ENCODE measurements at regions not wholly inside any gene's neighbourhood (a gene's known extent, or its start where the extent isn't known, plus 50 kb on each side); places are given as distances from the start of the nearest gene placed in this dataset.
"Not testable (repeated sequence)": the region's sequence is repeated elsewhere in the genome, so short reads cannot be mapped to it uniquely, and the experiment has no call there.

GRCh38 chr13:21228738-21229137 lies 52.3 kb downstream of the MRPL57 start:
- DNase-seq (ENCODE audit: low spot score): no peak

- DNase-seq (ENCODE audit: low spot score): no peak
Observed at GRCh38 chr13:21229241-21230024, 53.0 kb downstream of the MRPL57 start.

GRCh38 chr13:21230516-21230915 lies 54.1 kb downstream of the MRPL57 start:
- no peak for DNase-seq (ENCODE audit: low spot score)

DNA sequence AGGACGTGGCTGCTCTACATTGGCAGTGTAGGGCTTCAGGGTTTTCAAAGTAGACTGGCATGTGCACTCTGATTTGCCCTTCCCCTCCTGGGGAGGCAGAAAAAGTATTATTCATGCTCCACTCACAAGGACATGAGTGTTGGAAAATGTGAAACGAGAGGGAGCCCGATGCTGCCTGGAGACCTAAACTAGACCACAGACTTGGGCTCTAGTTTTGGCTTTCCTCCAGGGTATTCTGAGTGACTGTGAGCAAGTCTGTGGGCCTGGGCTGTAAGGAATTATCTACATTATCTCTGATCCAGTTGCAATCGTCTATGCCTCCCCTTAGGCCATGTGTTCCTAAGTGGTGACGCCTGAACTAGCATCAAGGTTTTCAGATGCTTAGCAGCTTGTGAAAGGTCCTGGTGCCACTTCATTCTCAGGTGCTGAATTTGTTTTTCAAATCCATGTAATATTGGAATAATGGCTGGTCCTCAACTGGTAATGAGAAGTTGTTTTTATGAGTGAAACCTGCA lies 55.0 kb downstream of the MRPL57 start:
- no peak for DNase-seq (ENCODE audit: low spot score)

- DNase-seq (ENCODE audit: low spot score): no peak
Observed at GRCh38 chr13:21232196-21232595, 55.7 kb downstream of the MRPL57 start.

GRCh38 chr13:21232599-21232998 lies 56.1 kb downstream of the MRPL57 start:
- no peak for DNase-seq (ENCODE audit: low spot score)

DNA sequence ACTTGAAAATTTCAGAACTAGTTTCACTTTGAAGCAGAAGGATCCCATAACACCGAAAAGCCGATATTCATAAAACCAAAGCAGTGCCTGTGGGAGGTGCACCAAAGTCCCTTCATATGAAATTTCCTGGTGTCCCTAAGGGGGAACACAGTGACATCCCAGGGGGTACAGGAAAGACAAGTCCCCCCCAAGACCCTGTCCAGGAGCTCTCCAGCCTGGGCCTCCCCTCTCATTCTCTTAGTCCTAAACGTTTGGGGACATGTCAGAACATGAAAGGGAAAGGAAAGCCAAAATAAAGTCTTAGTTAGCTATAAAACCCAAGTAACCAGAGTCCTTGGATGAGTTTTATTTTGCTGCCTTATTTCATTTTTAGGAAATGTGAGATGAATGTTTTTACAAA lies 56.6 kb downstream of the MRPL57 start:
- DNase-seq (ENCODE audit: low spot score): no peak

DNA sequence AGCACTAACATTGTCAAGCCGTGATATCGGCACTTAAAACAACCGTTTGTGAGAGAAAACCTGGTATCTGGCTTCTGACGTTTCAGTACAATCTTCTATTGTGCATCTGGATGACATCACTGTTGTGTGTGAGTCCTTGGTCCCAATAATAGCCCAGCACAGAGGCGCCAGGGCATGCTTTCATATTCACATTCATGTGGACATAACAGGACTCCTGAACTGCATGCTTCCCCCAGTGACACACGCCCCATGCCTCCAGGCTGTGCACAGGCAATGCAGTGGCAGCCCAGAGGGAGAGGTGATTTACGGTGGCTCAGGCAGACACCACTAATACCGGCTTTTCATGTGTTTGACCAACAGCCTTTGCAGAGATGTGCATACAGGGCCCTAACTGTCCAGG lies 58.1 kb downstream of the MRPL57 start:
- peak; percentile 23 for DNase-seq (ENCODE audit: low spot score)

DNA sequence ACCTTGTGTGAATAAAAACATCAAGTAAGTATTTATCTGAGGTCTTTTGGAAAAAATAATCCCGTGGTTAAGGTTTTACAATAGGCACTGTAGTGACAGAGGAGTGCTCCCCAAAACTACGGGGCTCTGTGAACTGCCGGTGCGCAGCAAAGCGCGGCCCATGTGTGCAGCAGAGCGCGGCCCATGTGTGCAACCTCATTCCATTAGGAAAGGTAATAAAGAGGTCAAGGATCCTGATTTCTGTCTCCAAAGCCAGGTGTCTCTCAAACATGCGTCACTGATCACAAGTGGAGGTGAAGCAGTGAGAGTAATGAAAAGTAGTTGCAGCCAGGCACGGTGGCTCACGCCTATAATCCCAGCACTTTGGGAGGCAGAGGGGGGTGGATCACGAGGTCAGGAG lies 58.7 kb downstream of the MRPL57 start:
- DNase-seq (ENCODE audit: low spot score): no peak

DNA sequence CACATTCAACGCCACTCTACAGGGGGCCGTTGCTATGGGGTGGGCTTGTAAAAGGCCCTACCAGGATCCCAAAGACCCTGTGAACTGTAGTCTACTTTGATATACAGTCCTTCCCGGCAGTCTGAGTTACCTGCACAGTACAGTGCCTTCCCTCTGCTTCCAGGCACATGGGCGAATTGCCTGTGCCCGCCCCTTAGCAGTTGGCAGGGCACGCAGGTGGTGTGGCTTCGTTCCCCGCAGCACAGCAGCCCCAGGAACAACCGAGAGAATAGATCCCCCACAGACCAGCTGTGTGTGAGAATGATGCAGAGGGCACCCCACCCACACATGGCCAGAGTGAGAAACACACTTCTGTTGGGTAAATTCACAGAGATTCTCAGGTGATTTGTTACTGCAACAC lies 60.6 kb downstream of the MRPL57 start:
- no peak for DNase-seq (ENCODE audit: low spot score)

- DNase-seq (ENCODE audit: low spot score): no peak
Observed at GRCh38 chr13:21238267-21238666, 61.8 kb downstream of the MRPL57 start.

DNA sequence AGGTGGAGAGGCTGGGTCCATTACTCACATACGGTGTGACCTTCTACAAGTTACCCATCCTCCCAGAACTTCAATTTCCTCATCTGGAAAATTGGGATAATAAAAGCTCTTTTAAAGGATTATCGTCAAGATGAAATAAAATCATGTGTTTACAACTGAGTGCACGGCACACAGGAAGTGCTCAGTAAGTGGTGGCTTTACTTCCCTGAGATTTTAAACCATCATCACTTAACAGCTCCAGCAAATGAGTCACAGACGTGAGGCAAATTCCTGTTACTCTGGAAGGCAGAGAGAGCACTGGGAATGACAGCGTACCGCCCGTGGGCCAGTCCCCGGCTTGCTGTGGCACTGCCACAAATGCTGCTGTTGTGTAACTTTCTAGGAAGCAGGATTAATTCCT lies 64.1 kb downstream of the MRPL57 start:
- DNase-seq (ENCODE audit: low spot score): no peak

DNA sequence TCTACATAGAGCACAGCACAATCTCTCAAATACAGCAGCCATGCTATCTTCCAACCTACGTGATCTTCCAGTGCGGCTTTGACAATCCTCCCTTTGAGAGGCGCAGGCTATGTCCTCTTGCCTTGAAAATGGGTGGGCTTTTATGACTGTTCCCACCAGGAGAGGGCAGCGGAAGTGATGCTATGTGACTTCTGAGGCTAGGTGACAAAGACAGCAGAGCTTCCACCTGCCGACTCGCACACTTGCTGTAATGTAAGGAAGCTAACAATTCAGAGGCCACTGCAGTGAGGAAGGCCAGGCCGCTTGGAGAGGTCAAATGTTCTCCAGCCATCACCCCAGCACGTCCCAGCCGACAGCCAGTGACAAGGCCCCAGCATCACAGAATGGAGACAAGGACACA lies 65.8 kb downstream of the MRPL57 start:
- DNase-seq (ENCODE audit: low spot score): peak; percentile 10

GRCh38 chr13:21243045-21243897 lies 66.8 kb downstream of the MRPL57 start:
- peak; percentile 47 for DNase-seq (ENCODE audit: low spot score)

DNA sequence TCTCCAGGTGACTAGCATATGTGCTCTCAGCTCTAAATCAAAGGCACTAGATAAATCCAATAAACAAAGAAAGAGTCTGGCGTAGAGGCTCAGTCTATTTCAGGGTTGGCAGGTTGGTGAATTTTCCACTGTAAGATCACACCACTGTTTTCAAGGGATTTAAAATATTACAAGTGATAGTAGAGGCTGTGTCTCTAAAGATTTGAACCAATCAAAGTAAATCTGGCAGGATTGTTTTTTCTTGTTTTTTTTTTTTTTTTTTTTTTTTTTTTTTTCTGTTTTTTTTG lies 67.4 kb downstream of the MRPL57 start:
- not testable (repeated sequence) for DNase-seq (ENCODE audit: low spot score)

DNA sequence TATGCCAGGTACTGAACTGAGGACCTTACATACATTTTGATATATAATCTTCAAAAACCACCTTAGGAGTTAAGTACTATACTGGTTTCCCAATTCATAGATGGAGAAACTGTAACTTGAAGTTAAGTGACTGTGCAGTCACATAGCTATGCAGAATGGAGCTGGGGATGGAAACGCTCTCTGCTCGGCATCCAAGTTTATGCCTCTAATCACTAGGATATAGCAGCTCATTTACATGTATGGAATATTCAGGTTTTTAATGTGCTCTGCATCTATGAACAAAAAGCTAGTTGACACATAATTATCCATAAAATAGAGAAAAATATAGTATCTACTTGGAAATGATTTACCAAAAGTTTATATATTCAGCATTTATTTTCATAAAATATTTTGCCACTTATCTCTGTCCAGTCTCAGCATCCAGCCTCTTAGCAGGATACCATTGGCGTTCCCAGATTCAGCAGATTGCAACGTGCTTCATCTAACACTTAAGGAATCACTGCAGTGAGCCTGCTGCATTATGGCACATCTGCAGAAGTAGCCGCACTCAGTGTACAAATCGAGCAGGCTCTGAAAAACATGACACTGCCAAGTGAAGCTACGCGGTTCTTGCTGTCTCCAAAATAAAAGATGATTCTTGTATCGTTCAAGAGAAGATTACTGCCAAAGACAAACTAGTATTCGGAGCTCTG lies 70.4 kb downstream of the MRPL57 start:
- DNase-seq (ENCODE audit: low spot score): no peak

GRCh38 chr13:21256351-21256761 lies 79.9 kb downstream of the MRPL57 start:
- DNase-seq (ENCODE audit: low spot score): no peak

- DNase-seq (ENCODE audit: low spot score): no peak
Observed at GRCh38 chr13:21256891-21257290, 80.4 kb downstream of the MRPL57 start.

DNA sequence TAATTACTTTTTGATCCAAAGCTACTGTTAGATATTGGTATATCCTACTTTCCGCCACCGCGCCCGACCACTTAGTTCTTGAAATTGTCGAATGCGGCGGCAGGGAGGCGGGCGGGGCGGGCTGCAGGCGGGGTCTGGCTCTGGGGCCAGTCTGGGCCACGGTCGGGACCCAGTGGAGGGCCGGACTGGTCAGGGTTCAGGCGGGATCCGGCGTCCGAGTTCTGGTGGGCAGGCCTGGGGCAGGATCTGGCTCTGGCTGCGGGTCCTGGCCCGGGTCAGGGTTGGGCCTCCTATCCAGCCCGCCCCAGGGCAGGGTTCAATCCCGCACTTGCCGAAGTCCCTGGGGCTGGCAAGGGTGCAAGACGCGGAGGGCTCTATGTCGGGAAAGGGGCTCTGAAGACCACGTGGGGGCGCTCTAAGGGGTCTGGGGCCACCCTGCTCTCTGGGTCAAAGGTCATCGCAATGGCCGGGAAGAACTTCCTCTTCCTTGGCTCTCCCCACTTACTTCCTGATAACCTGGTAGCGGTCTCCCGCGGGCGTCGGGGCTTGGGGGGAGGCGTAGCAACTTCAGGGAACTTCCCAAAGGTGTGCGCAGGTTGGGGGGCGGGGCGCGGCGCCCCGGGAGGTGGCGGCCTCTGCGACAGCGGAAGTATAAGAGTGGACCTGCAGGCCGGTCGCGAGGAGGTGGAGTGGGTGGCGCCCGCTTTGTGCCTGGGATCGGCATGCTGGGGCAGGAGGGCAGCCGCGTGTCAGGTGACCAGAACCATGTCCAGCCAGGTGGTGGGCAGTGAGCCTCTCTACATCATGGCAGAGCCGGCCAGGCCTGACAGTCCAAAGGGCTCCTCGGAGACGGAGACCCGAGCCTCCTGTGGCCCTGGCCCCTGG lies 83.4 kb downstream of the MRPL57 start:
- DNase-seq (ENCODE audit: low spot score): no peak

GRCh38 chr13:21260561-21261290 lies 84.3 kb downstream of the MRPL57 start:
- not testable (repeated sequence) for DNase-seq (ENCODE audit: low spot score)
